NCI-H2196 (cell line): ENCODE measurements at regions not wholly inside any gene's neighbourhood (a gene's known extent, or its start where the extent isn't known, plus 50 kb on each side); places are given as distances from the start of the nearest gene placed in this dataset.
"Not testable (repeated sequence)": the region's sequence is repeated elsewhere in the genome, so short reads cannot be mapped to it uniquely, and the experiment has no call there.

Source experiments
- DNase-seq: peaks from one replicate; lab custom pipeline; 2025; ENCODE audit not compliant: unreplicated experiment; lab: John Stamatoyannopoulos, UW

DNA sequence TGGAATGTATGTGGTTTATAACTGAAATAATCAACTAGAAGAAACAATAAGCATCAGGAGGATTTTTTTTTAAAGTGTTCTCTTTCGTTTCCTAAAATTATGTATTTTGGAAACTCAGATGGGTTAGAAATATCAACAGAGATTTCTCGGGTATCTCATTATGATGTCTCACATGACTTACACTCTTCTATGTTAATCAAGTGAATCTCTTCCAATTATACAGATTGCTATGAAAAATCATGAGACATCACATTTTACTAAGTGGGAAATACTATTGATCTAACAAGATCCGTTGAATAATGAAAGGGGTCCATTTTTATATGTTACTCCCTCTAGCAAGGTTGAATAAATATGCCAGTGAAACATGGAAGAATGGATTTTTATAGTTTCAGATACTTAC, 54.7 kb upstream of the NRIP1 start:
- no peak for DNase-seq

DNA sequence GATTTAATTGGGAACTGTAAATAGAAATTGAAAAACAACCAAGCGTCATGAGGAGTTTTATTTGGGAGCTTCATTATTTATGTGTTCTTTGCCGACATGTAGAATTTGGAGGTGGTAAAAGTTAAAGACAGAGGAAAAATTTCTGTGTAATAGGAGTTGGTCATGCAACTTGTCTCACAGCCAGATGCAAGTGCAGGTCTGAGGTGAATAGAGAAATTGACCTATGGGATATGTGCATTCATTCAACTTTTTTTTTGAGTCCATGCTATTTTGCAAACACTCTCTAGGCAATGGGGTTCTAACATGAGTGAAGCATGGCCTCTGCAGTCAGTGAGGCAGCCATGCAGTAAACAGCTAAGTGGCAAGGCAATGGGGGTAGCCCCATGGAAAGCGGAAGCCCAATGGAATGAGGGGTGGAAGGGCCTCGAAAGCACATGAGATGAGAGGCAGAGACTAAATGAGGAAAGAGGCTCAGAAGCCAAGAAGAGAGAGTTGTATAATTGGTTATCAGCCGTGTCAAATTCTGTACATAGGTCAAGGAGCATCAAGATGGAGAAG, 56.4 kb upstream of the NRIP1 start:
- no peak for DNase-seq

DNA sequence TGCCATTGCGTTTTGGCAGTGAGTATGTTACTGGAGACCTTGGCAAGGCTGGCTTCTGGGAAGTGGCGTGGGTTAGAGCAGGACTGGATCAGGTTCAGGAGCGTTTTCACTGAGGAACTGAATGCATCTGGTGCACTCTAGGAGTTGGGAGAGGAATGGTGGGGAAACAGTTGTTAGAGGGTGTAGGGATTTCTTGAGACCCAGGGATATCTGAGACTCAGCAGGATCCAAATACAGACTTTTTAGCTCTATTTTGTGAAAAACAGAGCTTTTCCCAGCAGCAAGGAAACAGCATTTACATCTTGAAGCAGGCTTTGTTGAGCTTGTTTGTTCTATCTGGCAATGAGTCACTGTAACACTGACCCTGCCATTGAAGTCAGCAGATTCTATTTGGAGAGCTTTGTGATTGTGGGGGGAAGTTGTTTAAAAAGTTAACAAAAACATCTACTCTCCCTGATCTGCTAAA, 56.9 kb upstream of the NRIP1 start:
- DNase-seq = peak; percentile 84

DNA sequence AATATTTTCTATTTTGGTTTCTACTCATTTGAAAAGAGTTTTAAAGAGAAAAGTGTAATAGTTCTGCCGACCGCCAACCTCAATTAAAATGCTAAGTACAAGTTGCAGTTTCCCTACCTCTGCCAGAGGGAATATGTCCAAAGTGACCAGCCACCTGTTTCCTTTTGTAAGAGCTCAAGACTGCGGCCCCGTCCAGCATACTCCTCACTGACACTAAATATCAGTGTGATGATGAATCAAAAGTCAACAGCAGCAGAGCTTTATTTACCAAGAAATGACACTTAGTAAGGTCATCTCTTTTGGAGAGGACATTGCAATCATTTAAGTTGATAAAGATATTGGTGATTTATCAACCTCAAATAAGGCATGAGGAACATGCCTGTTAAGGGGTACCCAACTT, 57.4 kb upstream of the NRIP1 start:
- DNase-seq = peak; percentile 52

DNA sequence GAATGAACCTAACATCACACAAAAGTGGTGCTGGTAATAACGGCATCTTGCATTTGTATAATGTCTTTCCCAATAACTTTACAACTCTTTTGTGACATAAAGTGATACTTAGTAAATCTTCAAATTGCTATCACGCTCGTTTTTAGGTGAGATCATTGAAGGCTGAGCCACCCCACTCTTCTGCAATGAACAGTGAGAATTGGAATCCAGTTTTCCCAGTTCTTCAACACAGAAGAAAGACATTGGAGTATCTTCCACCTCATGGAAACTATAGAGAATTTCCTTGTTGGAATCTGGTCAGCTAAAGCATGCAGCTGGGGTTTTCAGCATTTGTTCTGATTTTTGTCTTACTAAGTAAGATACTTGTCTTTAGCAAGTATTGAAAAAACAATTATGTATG, 59.9 kb upstream of the NRIP1 start:
- DNase-seq = no peak

DNA sequence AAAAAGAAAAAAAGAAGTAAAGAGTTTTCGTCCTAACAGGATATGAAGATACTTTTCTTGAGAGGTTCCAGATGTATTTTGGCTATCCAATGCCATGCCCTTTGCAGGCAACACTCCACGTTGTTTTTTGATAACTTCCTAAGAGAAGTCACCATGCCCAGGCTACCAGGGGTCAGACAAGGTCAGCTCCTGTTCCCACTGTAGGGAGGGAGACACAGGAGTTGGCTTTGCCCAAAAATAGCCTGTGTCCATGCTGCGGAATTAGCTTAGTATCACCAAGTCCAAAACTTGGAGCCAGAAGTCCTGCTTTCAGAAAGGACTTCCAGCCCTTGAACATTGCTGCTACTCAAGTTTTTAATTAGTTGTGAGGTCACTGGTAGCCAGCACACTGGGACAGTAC, 62.1 kb upstream of the NRIP1 start:
- DNase-seq = no peak

DNA sequence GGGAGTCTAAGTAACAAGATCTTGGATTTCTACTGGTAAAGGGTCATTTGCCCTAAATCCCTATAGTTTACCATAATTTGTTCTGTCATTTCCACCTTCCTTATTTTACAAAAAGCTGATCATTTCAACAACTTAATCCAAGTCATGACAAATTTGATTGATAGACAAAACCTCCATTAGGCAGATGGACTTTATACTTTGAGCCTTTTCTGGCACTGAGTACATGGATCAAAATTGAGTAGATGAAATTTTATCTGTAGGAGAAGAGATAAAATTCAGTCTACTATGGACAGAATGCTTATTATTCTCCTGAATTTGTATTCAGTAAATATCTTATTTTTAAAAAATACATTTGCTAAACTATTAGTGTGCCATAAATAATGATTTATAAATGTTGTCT, 62.6 kb upstream of the NRIP1 start:
- no peak for DNase-seq

DNA sequence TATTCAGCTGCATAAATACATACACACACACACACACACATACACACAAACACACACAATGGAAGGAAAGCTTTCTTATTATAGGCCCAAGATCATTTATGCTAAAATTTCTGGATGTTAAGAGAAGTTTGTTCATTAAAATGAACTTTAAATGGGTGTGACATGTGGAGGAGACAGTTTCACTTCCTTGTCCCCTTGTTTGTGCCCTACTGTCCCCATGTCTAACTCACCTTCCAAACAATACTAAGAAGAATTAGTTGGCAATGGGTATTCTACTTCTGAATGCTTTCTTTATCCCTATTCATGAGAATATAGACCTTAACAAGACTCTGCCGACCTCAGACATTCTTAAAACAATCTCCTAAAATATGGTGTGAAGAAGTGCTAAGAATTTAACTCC, 63.5 kb upstream of the NRIP1 start:
- no peak for DNase-seq

DNA sequence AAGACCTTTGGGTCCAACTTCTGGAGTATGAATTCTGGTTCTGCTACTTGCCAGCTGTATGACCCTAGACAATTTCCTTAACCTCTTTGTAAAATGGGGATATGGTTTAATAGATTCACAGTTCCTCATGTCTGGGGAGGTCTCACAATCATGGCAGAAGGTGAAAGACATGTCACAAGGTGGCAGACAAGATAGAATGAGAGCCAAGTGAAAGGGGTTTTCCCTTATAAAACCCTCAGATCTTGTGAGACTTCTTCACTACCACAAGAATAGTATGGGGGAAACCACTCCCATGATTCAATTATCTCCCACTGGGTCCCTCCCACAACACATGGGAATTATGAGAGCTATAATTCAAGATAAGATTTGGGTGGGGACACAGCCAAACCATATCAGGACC, 63.9 kb upstream of the NRIP1 start:
- not testable (repeated sequence) for DNase-seq

DNA sequence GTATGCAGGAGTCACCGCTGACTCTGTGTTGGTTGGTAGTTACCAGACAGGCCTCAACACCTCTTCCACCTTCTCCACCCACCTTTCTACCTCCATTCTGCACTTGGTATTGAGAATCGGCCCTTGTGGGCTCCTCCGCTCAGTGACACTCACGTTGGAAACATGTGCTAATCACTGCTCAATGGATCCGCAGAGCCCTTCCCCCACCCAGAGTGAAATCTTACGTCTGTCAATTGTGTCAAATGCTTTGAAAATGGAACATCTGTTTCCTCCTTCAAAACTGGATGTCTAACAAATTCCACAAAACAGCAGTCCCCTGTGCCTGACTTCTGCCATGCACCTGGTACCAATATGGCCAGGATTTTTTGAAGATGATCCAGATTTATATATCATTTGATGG, 65.5 kb upstream of the NRIP1 start:
- no peak for DNase-seq

DNA sequence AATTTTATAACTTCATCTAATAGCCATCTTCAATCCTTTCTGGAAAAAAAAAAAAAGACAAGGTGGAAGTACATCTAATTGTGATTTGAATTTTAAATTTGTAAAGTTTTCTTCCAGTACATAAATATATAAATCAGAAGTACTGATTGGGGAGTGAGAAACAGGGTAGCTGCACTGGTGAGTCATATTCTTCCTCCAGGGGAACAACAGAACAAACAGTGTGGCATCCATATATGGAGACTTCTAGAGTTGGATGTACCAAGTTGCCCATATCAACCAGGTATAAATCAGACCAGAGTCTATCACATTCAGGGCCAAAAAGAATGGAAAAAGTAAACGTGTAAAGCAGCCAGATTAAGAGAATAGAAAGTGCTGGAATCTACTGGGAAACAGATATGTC, 66.0 kb upstream of the NRIP1 start:
- DNase-seq = no peak

DNA sequence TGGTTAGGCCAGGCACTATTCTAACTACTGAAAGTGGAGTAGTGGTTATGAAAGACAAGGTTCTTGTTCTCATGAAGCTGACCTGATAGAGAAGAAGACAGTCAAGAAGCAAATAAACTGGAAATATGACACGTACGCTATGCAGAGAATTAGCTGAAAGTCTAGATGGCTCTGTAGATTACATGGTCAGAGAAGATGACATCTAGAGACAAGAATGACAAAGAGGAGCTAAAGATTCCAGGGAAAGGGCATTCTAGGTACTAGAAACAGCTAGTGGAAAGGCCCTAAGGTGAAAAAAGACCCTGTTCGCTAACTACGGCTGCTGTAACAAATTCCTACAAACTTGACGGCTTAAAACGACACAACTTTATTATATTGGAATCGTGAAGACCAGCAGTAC, 68.0 kb upstream of the NRIP1 start:
- no peak for DNase-seq

DNA sequence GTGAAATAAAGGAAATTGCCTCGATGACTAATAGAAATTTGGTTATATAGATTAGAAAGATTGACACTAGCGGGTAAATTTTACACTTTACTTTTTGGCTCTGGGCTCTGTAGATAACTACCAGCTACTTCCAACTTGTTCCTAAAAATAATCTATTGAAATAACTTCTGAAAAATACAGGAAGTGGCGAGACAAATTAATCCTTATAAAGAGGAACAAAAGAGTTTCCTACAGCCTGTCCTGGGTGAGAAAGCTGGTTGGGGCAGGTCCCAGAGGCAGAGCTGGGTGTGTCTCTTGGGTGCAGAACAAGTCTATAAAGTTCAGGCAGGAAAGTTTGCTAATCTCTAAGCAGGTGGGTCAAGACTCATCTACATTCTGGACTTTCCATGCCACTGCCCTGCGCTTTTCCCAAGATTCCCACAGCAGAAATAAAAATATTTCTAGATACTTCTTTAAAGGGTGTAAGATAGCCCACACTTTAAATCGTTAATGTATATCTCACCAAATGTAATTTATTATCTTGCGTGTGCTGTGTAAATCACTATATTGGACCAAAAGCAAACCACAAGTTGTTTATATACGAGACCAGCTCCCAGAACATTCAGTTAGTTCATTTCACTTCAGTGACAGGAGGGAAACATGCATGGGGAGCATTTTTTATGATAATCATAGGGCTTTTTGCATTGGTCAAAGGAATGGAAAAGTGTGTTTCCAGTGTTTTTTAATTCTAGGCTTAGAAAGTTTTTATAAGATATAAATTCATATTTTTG, 70.1 kb upstream of the NRIP1 start:
- no peak for DNase-seq

DNA sequence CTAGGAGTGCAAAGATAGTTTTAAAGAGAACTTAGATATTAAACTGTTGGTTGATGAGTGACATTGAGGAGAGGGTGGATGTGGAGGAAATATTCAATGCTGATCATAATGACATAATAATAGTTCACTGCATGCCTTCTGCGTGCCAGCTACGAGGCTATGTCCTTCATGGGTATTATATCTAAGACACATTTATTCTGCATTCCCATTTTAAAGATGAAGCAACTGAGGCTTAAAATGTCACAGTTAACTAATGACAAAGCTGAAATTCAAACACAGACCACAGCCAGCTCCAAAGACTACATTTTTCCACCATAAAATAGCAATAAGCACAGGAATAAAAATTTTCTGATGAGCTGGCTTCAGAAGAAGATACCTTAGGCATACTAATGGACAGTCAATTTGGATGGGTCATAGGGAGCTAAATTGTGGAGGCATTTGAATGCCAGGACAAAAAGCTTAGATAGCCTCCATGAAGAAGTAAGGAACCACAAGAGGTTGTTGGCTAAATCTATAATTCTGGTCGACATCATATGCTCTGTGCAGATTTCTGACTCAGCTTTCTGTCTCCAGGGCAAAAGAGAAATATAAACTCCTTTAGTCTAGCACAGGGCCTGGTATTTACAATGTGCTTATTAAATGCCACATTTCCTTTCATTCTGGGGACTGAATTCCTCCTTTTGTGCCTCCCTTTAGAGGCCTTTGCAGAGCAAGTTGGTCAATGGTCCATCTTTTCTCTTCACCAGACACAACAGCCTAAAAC, 71.2 kb upstream of the NRIP1 start:
- no peak for DNase-seq

DNA sequence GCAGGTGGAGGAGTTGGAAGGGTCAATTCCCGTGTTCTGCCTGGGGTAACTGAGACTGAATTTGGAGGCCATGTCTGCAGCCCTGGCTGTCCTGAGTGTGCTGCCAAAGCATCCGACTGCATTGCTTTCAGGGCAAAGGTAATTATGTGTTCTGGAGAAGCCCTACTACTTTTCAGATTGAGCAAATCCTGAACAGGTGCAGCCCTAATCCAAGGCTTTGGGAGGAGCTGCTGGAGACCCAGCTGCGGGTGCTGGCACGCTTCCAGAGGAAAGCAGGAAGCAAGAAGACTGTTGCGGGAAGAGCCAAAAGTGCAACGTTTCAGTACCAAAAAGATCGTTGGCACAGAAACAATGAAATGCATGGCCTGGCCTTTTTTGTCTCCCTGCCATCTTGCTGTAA, 73.7 kb upstream of the NRIP1 start:
- peak; percentile 60 for DNase-seq

DNA sequence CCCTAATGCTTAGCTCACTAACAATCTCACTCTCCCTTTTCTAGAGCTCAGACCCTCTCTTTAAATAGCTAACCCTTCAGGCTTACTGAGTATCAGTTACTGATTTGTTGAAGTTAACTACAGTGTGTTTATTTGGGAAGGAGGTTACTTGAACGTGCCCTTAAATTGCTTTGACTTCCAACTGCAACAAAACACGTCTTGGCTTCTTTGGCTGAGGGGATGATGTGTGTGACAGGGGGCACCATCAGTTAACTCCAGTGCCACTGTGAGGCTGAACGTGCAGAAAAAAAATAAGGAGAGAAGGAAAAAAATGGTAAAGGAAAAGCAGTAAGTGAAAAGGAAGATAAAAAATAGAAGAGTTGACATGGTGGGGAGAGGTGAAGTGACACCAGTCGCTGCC, 75.1 kb upstream of the NRIP1 start:
- DNase-seq = no peak

DNA sequence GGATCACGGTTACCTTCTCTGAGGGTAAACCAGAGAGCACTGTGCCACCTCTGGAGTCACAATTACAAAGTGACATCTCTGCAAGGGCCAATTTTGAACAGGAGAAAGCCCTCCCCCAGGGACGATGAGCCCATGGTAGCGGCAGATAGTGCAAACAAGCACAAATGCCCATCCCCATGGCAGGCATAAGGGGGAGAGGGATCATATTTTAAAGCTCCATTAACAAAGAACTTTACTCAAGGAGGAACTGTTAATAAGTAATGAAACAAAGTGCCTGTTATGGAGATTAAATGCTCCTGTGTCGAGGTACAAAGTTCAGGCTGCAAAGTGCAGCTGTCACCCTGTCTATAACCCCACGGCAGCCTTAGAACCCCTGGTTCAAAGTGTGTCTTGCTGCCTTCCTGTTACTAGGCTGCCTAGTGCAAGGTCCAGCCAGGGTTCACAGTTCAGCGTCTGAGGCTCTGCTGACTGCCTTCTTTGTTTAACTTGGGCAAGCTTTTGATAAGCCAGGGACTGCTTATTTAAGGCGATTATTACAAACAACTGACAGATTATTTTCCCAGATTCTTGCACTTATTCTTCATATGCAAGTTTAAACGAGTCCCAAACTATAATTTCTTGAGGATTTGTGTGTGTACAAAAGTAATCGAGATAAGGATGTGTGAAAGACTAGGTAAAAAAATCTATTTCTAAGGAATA, 75.7 kb upstream of the NRIP1 start:
- peak; percentile 22 for DNase-seq

DNA sequence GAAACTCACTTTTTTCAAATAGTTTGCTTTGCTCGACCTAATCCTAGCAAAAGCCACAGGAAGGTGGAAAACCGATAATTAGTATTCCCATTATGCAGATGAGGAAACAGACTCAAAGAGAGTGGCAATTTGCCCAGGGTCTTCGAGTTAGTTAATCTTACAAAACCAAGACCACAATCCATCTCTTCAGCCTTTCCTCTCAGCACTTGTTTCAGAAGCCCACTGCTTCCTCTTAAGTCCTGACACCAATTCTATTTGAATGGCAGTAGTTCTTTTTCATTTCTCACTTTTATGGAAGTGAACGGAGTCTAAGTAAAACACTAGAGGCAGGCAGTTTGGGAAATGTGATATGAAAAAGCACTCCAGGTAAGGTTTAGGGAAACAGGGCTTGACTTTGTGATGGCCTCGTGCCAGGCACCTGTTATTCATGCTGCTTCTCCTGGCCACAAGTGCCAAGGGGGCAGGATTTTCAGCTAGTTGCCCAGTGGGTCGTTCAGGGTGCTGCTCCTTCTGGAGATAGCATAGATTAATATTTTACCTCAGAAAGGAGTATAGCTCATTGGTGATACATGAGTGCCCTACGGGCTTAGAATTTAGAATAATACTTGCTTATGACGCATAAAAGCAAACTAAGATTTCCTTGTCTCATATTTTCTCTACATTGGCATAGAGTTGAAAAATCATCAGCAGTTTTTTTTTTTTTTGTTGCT, 76.6 kb upstream of the NRIP1 start:
- peak; percentile 63 for DNase-seq

DNA sequence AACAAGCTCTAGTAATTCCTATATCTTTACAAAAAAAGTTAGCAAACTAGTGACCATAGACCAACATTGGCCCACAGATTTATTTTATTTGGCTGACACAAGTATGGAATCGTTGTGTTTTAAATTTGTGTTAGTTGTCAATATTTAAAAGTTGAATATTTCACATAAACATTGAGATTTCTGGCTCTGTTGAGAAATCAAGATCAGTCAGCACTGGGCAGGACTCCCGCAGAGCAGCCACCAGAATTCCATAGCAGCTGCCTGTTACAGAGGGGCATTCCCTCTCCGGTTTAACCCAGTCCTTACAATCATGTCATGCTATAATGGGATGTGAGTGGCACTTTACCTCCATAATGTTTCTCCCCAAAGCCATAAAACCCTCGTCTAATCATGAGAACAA, 79.2 kb upstream of the NRIP1 start:
- no peak for DNase-seq

DNA sequence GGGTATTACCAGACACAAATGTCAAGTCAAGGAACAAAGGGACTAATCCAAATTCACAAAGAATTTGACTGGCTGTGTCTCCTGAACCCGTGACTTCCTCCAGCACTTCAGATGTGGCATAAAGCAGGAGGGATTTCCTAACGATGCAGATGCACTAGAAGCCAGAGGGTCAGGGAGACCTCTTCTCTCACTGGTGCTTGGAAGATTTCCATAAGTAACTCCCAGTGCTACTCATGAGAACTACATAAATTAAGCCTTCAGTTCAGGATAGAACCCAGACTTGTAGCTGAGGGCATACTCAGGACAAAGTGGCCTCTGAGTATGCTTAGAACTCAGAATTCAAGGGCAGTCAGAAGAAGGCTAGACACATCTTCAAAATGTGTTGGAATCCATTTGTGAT, 83.6 kb upstream of the NRIP1 start:
- no peak for DNase-seq

DNA sequence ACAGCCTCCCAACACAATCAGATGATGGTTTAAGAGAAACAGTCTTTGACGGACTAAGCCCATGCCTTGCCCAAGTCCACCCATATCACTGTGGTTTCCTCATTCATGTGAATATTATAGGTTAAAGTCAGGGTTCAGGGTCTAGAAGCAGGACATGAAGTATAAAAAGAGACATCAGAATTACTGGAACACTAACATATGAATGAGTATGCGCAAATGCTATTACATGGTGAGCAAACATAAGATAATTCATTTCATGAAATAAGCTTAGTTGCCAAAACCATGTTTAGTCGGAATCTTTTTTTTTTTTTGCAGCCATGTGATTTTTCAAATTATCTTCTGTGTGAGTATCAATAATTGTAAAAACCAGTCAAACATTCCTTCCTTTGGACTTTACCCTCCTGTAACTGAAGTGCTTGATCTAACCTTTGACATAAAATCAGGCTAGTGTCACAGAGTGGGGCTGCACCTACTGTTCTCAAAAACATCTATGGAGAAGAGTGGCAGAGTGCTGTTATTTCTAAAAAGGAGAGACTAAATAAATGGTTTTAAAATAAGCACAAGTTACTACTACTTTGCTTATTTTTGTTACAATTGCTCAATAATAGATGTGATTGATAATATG, 84.9 kb upstream of the NRIP1 start:
- no peak for DNase-seq
